H1 (cell line): ENCODE measurements at regions not wholly inside any gene's neighbourhood (a gene's known extent, or its start where the extent isn't known, plus 50 kb on each side); places are given as distances from the start of the nearest gene placed in this dataset.

Source experiments
- CEBPB ChIP-seq: IDR thresholded peaks from 2 replicates; pipeline ENCODE4 v1.6.1; 2012; ENCODE audit warnings: low read depth, low read length
- CHD7 ChIP-seq: fragments of 300-600 bp; sonication (generic); IDR thresholded peaks from 2 replicates; pipeline ENCODE4 v1.7.1; 2012; ENCODE audit warnings: low read length, moderate library complexity, mild to moderate bottlenecking, inconsistent platforms; ENCODE audit not compliant: insufficient replicate concordance
- EGR1 ChIP-seq: IDR thresholded peaks from 2 replicates; pipeline ENCODE4 v1.6.1; 2011; ENCODE audit warnings: low read depth, low read length, borderline replicate concordance
- HDAC6 ChIP-seq: IDR thresholded peaks from one replicate; pipeline ENCODE4 v1.7.1; 2012; ENCODE audit warnings: low read depth, mild to moderate bottlenecking, inconsistent platforms, low read length, moderate library complexity
- SIN3A ChIP-seq, 2 experiments: IDR thresholded peaks in 1 of 2; conservative IDR thresholded peaks in 1 of 2; 2 replicates each; pipeline ENCODE4 v1.6.1; 2011 to 2012; ENCODE audit warnings: low read length in 2 of 2, improper control_type of control experiment in 1 of 2, low read depth in 1 of 2, mild to moderate bottlenecking in 1 of 2
- SP1 ChIP-seq: IDR thresholded peaks from 2 replicates; pipeline ENCODE4 v1.6.1; 2011; ENCODE audit warnings: low read depth, low read length
- SRF ChIP-seq: IDR thresholded peaks from 2 replicates; pipeline ENCODE4 v1.6.1; 2011; ENCODE audit warnings: mild to moderate bottlenecking, low read depth, low read length, moderate library complexity

- TF ChIP-seq SIN3A (conservative IDR thresholded peaks at IDR 0.05 in 1 of 2, IDR thresholded peaks at IDR 0.05 in 1 of 2; ENCODE audit: low read depth in 1 of 2, low read length in 2 of 2) (no peak), HDAC6 (no peak), SRF (no peak), CHD7 (no peak), CEBPB (no peak), EGR1 (no peak), SP1 (no peak)
Observed at GRCh38 chr7:15963206-15963605, 276.7 kb upstream of the MEOX2 start (continued).
